Endothelial cell (in vitro differentiated cells): ENCODE measurements at regions not wholly inside any gene's neighbourhood (a gene's known extent, or its start where the extent isn't known, plus 50 kb on each side); places are given as distances from the start of the nearest gene placed in this dataset.

Experiments
- DNase-seq: peaks from one replicate; pipeline ENCODE4 v3.0.0; 2021; ENCODE audit warnings: low spot score
- H3K27ac Mint-ChIP-seq: one replicate; pipeline ENCODE4 v1.8.0; 2021; ENCODE audit warnings: mixed read lengths, inconsistent platforms; ENCODE audit not compliant: unreplicated experiment
- H3K27me3 Mint-ChIP-seq: one replicate; pipeline ENCODE4 v1.8.0; 2021; ENCODE audit warnings: mild to moderate bottlenecking, moderate library complexity, mixed read lengths, inconsistent platforms; ENCODE audit not compliant: unreplicated experiment
- H3K36me3 Mint-ChIP-seq: one replicate; pipeline ENCODE4 v1.8.0; 2021; ENCODE audit warnings: mild to moderate bottlenecking, low read depth, mixed read lengths, inconsistent platforms; ENCODE audit not compliant: unreplicated experiment
- H3K4me1 Mint-ChIP-seq: one replicate; pipeline ENCODE4 v1.8.0; 2021; ENCODE audit warnings: mild to moderate bottlenecking, mixed read lengths, inconsistent platforms; ENCODE audit not compliant: unreplicated experiment
- H3K4me3 Mint-ChIP-seq: one replicate; pipeline ENCODE4 v1.8.0; 2021; ENCODE audit warnings: mild to moderate bottlenecking, mixed read lengths, inconsistent platforms; ENCODE audit not compliant: unreplicated experiment
- H3K9me3 Mint-ChIP-seq: one replicate; pipeline ENCODE4 v1.8.0; 2021; ENCODE audit warnings: mixed read lengths, inconsistent platforms; ENCODE audit not compliant: unreplicated experiment
- CTCF ChIP-seq: fragments of 200-600 bp; sonication (generic); IDR thresholded peaks from one replicate; pipeline ENCODE4 v1.5.0; 2021; ENCODE audit warnings: antibody characterized with exemption; ENCODE audit not compliant: unreplicated experiment

GRCh38 chr2:175624211-175624761, 377.8 kb downstream of the LNPK start:
- Mint-ChIP-seq H3K4me1 (no peaks in the 10 kb centered on the region), H3K9me3 (no peaks in the 10 kb centered on the region), H3K27ac (no peak overlapping the region), H3K4me3 (no peak overlapping the region), H3K27me3 (peaks cover 5% of the 10 kb centered on the region), H3K36me3 (no peaks in the 10 kb centered on the region)
- no peak for DNase-seq
- TF ChIP-seq CTCF = no peak

- H3K27me3 Mint-ChIP-seq = peaks cover 5% of the 10 kb centered on the region
- no peak overlapping the region for H3K27ac Mint-ChIP-seq
- no peaks in the 10 kb centered on the region for H3K9me3 Mint-ChIP-seq
- no peaks in the 10 kb centered on the region for H3K36me3 Mint-ChIP-seq
- no peak for DNase-seq
- TF ChIP-seq CTCF = no peak
- no peak overlapping the region for H3K4me3 Mint-ChIP-seq
- H3K4me1 Mint-ChIP-seq = no peaks in the 10 kb centered on the region
These were observed 380.2 kb downstream of the LNPK start for GRCh38 chr2:175621821-175622220.

DNA sequence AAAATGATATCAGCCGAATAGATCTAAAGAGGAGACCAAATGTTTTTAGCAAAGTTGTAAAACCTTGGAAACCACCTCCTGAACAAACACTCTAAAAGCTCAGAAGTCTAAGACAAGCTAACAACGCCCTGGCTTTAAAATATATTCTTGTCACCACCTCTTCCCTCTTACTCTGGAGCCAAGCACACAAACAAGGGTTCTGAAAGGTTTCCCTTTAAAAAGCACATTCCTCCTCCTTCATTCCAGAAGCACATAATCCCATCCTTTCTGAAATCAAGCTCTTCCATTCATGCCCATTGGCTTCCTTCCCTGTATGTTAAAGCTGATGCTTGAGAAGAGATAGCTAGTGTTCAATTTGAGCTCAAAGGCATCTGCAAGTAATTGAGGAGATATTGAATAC, 382.0 kb downstream of the LNPK start:
- no peaks in the 10 kb centered on the region for H3K9me3 Mint-ChIP-seq
- H3K27me3 Mint-ChIP-seq = peaks cover 5% of the 10 kb centered on the region
- no peak overlapping the region for H3K27ac Mint-ChIP-seq
- no peak for DNase-seq
- no peak overlapping the region for H3K4me3 Mint-ChIP-seq
- no peaks in the 10 kb centered on the region for H3K36me3 Mint-ChIP-seq
- H3K4me1 Mint-ChIP-seq = no peaks in the 10 kb centered on the region
- TF ChIP-seq CTCF = no peak

DNA sequence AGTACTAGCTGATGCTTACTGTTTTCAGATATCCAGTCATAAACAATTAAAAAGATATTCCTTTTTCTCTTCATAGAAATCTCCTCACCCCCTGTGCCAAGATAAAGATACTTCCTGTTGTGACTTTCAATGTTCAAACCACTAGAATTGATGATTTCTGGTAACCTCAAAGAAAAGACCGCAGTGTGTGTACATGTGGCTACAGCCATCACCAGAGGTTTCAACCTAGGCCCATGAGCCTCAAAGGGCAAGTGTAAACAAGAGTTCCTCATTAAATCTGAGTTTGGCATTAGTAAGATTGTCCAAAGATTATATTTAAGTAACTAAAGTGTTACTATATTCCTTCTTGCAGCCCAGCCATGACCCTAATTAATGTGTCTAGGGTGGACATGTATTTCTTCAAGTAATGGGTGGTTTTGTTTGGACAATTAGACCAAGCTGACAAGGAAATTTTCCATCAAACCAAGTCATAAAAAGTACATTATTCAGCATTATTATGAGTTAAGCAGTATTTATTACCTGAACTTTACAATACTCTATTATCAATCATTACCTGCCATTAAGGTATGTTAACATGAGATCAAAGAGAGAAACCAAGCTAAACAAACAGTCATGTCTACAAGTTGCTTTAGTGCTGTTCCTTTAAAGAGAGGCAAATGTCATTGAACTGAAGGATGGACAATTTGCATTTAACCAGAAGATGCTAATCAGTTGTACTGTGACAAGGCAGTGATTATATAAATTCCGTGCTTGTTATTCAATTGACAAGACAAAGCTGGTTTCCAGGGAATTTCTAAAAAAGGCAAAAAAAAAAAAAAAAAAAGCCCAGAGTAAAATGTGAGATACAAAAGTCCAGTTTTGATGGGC, 382.7 kb downstream of the LNPK start:
- TF ChIP-seq CTCF = no peak
- Mint-ChIP-seq H3K27ac (no peak overlapping the region), H3K36me3 (no peaks in the 10 kb centered on the region), H3K4me1 (no peaks in the 10 kb centered on the region), H3K9me3 (no peaks in the 10 kb centered on the region), H3K4me3 (no peak overlapping the region), H3K27me3 (peaks cover 5% of the 10 kb centered on the region)
- DNase-seq = no peak

DNA sequence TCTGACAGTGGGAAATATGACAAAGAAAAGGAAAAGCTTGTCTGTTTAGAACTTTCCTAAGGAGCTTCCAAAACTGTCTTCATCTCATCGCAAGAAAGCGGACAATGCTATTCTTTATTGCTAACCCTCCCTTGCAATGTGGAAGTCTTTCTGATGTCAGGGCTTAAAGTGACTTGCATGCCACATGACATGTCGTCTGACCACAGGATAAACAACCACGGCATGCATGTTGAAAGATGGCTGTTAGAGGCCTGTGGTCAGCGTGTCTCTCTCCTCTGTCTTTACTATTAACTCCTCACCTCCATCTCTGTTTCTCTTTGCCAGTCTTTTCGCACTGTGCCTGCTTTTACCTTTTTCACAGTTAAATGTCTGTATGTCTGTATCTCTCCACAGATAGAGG, 389.8 kb downstream of the LNPK start:
- DNase-seq = no peak
- no peaks in the 10 kb centered on the region for H3K27me3 Mint-ChIP-seq
- H3K9me3 Mint-ChIP-seq = no peaks in the 10 kb centered on the region
- H3K4me1 Mint-ChIP-seq = peaks cover 18% of the 10 kb centered on the region
- H3K27ac Mint-ChIP-seq = no peak overlapping the region
- H3K4me3 Mint-ChIP-seq = no peak overlapping the region
- H3K36me3 Mint-ChIP-seq = no peaks in the 10 kb centered on the region
- TF ChIP-seq CTCF = no peak
